NCI-H82 (cell line): ENCODE measurements at regions not wholly inside any gene's neighbourhood (a gene's known extent, or its start where the extent isn't known, plus 50 kb on each side); places are given as distances from the start of the nearest gene placed in this dataset.
A peak's percentile ranks its signal among the peaks of the same experiment; 100 is the strongest.

Source experiments
- DNase-seq: peaks from one replicate; lab custom pipeline; 2025; lab: John Stamatoyannopoulos, UW

DNA sequence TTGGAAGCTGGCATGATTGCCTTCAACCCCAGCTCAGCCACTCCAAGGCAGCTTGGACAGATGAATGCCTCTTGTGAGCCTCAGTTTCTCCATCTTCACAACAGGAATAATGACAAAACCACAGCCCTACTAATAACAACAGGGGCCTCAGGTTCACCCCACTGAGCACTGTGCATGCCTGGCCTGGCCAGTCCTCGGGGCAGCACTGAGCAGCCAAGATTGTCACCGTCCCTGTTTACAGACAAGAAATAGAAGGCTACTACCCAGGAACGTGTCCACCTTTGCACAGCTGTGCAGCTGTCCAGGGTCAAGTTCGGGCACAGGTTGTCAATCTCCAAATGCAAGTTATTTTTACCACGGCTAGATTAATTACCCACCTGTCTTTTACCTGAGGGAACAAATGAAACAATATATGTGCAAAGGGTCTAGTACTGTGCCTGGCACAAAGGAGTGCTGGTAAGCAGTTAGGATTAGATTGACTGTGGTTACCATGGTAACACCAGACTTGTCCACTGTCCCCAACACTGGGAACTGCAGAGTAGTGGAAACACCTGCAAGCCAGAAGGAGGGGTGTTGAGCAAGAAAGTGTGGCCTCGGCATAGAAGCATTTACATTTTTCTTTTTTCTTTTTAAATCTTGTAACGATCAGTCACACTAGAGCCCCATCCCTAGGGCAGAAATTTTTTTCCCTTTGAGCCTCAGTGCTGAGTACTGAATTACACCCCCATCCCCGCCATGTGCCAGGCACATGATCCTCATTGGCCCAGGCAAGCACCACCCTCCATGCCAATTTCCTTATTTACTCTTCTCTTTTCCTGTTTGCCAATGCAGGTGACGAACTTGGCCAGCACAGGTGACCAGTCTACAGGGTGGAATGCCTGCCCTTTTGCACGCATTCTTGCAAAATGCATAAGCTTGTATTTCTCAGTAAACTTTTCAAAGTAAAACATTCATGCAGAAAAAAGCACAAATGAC is 66.3 kb upstream of the SLC6A6 start:
- no peak for DNase-seq

- DNase-seq: no peak
Observed at GRCh38 chr3:14336749-14337598, 65.4 kb upstream of the SLC6A6 start.

GRCh38 chr3:14337828-14338227 is 64.6 kb upstream of the SLC6A6 start:
- DNase-seq: peak; percentile 53

- no peak for DNase-seq
Observed at GRCh38 chr3:14338242-14338641, 64.2 kb upstream of the SLC6A6 start.

DNA sequence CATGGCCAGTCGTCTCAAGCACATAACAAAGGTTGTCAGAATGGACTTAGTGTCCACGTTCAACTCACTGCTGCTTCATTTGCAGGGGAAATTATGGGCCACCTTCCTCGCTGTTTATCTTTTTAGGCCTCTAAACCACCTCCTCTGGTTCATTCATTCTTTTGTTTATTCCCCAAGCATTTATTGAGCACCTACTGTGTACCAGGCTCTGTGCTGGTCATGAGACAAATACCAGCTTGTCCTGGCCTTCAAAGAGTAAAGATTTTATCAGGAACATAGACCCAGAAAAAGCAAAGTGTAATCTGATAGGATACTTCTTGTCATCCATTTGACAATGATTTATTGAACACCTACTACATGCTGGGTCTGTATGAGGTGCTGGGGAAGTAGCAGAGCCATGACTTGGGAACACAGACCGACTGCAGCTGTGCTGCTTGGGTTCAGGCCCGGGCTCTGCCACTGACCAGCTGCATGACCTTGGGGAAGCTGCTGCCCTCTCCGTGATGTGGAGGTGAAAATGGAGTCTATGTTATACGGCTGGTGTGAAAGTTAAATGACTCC is 63.4 kb upstream of the SLC6A6 start:
- no peak for DNase-seq

- no peak for DNase-seq
Observed at GRCh38 chr3:14340960-14341708, 61.3 kb upstream of the SLC6A6 start.

GRCh38 chr3:14343338-14344112 is 58.9 kb upstream of the SLC6A6 start:
- no peak for DNase-seq

- DNase-seq: peak; percentile 31
Observed at GRCh38 chr3:14344351-14344750, 58.1 kb upstream of the SLC6A6 start.

DNA sequence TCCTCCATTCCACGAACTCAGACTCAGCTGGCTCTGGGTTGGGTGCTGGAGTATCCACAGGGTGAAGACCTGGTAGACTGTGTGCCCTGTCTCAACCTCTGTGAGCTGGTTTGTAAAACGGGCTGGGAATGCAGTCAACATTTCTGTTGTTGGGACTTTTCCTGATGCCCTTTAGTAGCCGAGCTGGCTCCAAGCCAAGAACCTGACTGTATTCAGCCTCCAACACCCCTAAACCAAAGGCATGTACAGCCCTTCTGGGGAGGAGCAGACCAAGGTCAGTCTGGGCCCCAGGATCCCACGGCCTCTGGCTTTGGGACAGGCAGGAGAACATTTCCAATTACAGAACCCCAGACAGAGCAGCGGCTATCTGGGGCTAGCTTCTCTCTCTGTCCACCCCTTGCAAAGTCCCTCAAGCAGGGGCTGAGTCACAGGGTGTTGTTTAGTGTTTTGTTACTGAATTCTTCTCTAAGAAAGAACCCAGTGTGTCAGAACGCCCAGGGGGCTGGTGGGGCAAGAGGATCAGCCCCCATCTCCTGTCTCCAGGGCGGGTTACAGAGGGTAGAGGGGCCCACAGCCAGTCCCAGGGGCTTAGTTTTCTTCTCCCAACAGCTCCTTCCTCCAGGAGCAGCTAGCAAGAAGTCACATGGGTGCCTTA is 56.8 kb upstream of the SLC6A6 start:
- no peak for DNase-seq

- no peak for DNase-seq
Observed at GRCh38 chr3:14346191-14346590, 56.2 kb upstream of the SLC6A6 start.

GRCh38 chr3:14346642-14347041 is 55.8 kb upstream of the SLC6A6 start:
- DNase-seq: no peak

DNA sequence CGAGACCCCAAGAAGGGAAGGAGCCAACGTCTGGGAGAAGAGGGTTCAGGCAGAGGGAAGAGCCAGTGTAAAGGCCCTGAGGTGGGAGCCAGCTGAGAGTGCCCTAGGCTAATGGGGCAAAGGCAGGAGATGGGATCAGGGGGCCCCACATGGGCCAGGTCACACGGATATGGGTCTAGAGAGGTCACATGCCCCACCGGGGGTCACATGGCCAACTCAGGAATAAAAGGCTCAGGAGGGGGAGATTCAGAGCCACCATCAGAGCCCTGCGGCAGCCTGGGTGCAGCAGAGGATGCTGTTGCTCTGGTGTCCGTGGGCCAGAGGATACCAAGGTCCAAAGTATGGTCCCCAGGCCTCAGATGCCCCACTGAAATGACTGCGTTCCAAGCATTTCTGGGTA is 55.3 kb upstream of the SLC6A6 start:
- DNase-seq: no peak

DNA sequence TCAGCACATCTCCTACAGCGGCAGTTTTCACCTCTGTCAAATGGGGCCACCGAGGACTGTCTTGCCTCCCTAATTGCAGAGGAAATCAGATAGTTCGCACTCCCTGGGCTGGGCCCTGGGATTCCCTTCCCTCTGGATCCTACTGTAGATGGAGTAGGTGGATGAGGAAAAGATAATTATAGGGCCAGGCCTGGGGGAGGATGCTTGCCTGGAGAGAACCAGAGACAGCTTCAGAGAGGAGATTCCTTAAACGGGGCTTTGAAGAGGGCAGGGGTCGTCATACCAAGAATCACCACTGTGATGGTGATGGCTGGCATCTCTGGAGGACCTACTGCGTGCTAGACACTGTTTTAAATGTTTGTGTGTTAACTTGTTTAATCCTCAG is 50.8 kb upstream of the SLC6A6 start:
- DNase-seq: no peak

DNA sequence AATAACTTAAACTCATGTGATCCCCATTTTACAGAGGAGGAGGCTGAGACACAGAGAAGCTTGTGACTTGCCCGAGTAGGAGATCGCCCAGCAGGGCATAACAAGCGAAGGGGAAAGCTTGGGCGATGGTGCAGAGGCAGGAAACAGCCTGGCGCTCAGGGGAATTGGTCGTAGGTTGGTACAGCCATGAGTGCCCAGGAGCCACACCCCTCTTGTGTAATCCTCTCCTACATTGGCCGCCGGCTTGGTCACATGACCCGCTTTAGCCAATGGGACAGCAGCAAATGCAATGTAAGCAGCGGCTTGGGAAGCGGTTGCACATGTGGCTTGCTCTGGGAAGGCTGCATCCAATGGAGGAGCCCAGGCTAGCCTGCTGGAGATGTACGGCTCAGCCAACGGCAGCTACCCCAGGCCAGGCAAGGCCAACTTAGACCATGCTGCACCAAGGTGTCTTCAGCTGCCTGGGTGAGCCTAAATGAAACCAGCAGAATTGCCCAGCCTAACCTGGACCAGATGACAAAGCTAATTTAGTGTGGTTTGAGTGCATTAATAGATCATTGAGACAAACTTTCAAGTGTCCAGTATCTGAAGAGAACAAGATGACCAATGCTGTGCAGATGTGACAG is 50.3 kb upstream of the SLC6A6 start:
- peak; percentile 67 for DNase-seq
